ENCODE measurements at regions not wholly inside any gene's neighbourhood (a gene's known extent, or its start where the extent isn't known, plus 50 kb on each side); places are given as distances from the start of the nearest gene placed in this dataset.
A peak's percentile ranks its signal among the peaks of the same experiment; 100 is the strongest.

- no peak for DNase-seq (ENCODE audit: low spot score)
Measured at GRCh38 chr16:65671071-65671470, 549.2 kb upstream of the CDH11 start.

GRCh38 chr16:65668064-65668595, 546.3 kb upstream of the CDH11 start:
- no peak for DNase-seq (ENCODE audit: low spot score)

- peak; percentile 38 for DNase-seq (ENCODE audit: low spot score)
Measured at GRCh38 chr16:65667011-65667578, 545.2 kb upstream of the CDH11 start.

- peak; percentile 84 for DNase-seq (ENCODE audit: low spot score)
Measured at GRCh38 chr16:65666132-65666941, 544.5 kb upstream of the CDH11 start.

- DNase-seq (ENCODE audit: low spot score): no peak
Measured at GRCh38 chr16:65665586-65665985, 543.7 kb upstream of the CDH11 start.

- DNase-seq (ENCODE audit: low spot score): no peak
Measured at GRCh38 chr16:65663774-65664173, 541.9 kb upstream of the CDH11 start.

GRCh38 chr16:65662256-65662655, 540.4 kb upstream of the CDH11 start:
- no peak for DNase-seq (ENCODE audit: low spot score)

GRCh38 chr16:65661558-65661957, 539.7 kb upstream of the CDH11 start:
- DNase-seq (ENCODE audit: low spot score): no peak

- no peak for DNase-seq (ENCODE audit: low spot score)
Measured at GRCh38 chr16:65660390-65660789, 538.5 kb upstream of the CDH11 start.

GRCh38 chr16:65659758-65660157, 537.9 kb upstream of the CDH11 start:
- no peak for DNase-seq (ENCODE audit: low spot score)

GRCh38 chr16:65658787-65659220, 536.9 kb upstream of the CDH11 start:
- no peak for DNase-seq (ENCODE audit: low spot score)

- DNase-seq (ENCODE audit: low spot score): peak; percentile 90
Measured at GRCh38 chr16:65658349-65658748, 536.5 kb upstream of the CDH11 start.

GRCh38 chr16:65657556-65657955, 535.7 kb upstream of the CDH11 start:
- DNase-seq (ENCODE audit: low spot score): no peak

- peak; percentile 22 for DNase-seq (ENCODE audit: low spot score)
Measured at GRCh38 chr16:65657071-65657494, 535.2 kb upstream of the CDH11 start.

- no peak for DNase-seq (ENCODE audit: low spot score)
Measured at GRCh38 chr16:65655802-65656201, 533.9 kb upstream of the CDH11 start.

- DNase-seq (ENCODE audit: low spot score): no peak
Measured at GRCh38 chr16:65648101-65648500, 526.2 kb upstream of the CDH11 start.

GRCh38 chr16:65644821-65645220, 523.0 kb upstream of the CDH11 start:
- no peak for DNase-seq (ENCODE audit: low spot score)

- DNase-seq (ENCODE audit: low spot score): no peak
Measured at GRCh38 chr16:65641762-65642289, 520.0 kb upstream of the CDH11 start.

GRCh38 chr16:65641049-65641761, 519.3 kb upstream of the CDH11 start:
- no peak for DNase-seq (ENCODE audit: low spot score)

GRCh38 chr16:65634833-65635232, 513.0 kb upstream of the CDH11 start:
- DNase-seq (ENCODE audit: low spot score): no peak

GRCh38 chr16:65634291-65634690, 512.4 kb upstream of the CDH11 start:
- DNase-seq (ENCODE audit: low spot score): no peak

GRCh38 chr16:65624666-65625065, 502.8 kb upstream of the CDH11 start:
- DNase-seq (ENCODE audit: low spot score): no peak

GRCh38 chr16:65624229-65624628, 502.4 kb upstream of the CDH11 start:
- no peak for DNase-seq (ENCODE audit: low spot score)
